Stimulated activated CD8-positive, alpha-beta memory T cell treated with anti-CD3 and anti-CD28 coated beads, Interleukin-15, amount 100 ng/mL, for 4 hours (primary cell): ENCODE measurements at regions not wholly inside any gene's neighbourhood (a gene's known extent, or its start where the extent isn't known, plus 50 kb on each side); places are given as distances from the start of the nearest gene placed in this dataset.

Source experiments
- DNase-seq, 2 donors: peaks; one replicate each; pipeline ENCODE4 v3.0.0-alpha.2; 2020; ENCODE audit warnings: low read depth in 2 of 2

- no peak for DNase-seq
Observed at GRCh38 chr15:85941186-85941855, 138.3 kb upstream of the AGBL1 start.

- DNase-seq = no peak
Observed at GRCh38 chr15:85942632-85943031, 137.0 kb upstream of the AGBL1 start.

- DNase-seq = no peak
Observed at GRCh38 chr15:85943151-85943550, 136.5 kb upstream of the AGBL1 start.

DNA sequence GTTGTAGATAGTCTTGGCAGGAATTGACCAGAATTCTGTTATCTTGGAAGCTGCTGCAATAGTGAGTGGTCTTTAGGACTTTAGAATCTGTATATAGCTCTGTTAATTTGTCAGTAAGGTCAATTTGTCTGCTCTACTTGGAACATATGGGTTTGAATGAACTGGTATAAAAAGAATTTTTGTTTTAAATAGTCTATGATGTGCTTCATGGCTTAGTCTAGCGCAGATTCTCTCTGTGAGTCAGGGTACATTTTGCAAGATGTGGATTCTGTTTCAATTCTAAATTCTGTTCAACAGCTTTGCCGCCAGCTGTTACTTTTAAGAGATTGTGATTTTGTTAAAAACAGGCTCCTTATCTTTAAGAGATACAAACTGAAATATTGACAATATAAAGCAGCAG is 135.9 kb upstream of the AGBL1 start:
- DNase-seq = no peak

- DNase-seq = no peak
Observed at GRCh38 chr15:85947021-85947420, 132.7 kb upstream of the AGBL1 start.

- no peak for DNase-seq
Observed at GRCh38 chr15:85947936-85948335, 131.7 kb upstream of the AGBL1 start.

DNA sequence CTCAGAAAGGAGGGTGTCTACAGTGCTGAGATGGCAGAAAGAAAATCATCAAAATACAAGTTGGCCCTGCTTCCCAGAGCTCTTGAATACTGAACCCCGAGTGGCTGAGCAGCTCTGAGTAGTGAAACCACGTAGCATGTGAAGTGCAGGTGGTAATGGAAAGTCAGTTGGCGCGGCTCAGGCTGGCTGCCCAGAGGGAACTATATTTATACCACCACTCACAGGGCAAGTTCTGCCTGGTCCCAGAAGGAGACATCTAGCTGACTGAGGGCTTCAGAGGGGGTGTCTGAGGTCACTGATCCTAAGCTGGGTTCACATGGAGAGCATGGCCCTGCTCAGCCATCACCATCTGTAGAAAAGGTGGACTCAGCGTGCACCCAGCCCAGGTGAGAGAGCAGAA is 129.6 kb upstream of the AGBL1 start:
- no peak for DNase-seq

GRCh38 chr15:85954586-85954985 is 125.1 kb upstream of the AGBL1 start:
- DNase-seq = no peak

GRCh38 chr15:85955501-85956391 is 123.9 kb upstream of the AGBL1 start:
- DNase-seq = no peak

GRCh38 chr15:85956532-85957275 is 123.0 kb upstream of the AGBL1 start:
- DNase-seq = no peak

DNA sequence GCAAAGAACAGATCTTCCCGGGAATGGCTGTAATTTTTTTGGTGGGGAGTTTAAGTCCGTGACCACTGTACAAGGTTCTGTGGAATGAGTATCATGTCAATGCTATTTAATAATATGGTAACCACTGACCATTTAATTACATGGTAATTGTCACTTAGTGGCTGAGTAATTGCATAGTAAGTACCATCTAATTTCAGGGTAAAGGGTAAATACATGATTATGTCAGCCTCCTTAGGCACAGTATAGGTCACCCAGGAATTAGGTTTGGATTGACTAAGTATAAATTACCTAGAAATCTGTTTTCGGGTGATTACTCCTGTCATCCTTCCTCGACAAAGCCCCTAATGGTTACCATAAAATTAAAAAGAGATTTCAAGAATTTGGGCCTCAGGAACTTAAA is 120.1 kb upstream of the AGBL1 start:
- DNase-seq = no peak

DNA sequence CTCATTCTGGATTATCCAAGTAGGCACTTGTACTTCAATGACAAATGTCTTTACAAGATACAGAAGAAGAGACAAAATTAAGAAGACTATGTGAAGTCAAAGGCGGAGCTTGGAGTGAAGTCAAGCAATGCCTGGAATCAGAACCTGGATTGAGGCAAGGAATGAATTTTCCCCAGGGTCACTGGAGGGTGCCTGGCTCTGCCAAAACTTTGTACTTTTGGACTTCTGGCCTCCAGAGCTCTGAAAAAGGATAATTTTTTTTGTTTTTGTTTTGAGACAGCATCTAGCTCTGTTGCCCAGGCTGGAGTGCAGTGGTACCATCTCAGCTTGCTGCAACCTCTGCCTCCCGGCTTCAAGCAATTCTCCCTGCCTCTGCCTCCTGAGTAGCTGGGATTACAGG is 119.3 kb upstream of the AGBL1 start:
- no peak for DNase-seq

- DNase-seq = no peak
Observed at GRCh38 chr15:85961821-85962220, 117.8 kb upstream of the AGBL1 start.

GRCh38 chr15:85963262-85963760 is 116.4 kb upstream of the AGBL1 start:
- no peak for DNase-seq

- no peak for DNase-seq
Observed at GRCh38 chr15:85964471-85964870, 115.2 kb upstream of the AGBL1 start.

DNA sequence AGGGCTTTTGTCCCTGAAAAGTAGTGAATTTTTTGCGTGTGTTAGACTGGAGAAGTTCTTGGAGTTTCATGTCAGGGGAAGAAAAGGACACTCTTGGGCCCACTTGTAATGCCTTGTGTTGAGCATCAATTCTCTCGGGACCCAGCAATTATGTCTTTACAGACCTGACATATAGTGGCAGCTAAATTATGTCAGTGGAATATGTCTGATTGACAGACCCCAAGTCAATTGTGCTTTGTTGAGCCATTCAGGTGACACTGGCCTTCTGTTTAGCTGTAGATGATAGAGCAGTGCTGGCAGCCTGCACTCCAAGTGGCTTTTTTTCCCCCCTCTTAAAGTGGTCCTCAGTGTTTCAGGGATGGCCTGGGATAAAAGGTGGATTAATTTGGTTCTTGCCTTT is 112.1 kb upstream of the AGBL1 start:
- no peak for DNase-seq

DNA sequence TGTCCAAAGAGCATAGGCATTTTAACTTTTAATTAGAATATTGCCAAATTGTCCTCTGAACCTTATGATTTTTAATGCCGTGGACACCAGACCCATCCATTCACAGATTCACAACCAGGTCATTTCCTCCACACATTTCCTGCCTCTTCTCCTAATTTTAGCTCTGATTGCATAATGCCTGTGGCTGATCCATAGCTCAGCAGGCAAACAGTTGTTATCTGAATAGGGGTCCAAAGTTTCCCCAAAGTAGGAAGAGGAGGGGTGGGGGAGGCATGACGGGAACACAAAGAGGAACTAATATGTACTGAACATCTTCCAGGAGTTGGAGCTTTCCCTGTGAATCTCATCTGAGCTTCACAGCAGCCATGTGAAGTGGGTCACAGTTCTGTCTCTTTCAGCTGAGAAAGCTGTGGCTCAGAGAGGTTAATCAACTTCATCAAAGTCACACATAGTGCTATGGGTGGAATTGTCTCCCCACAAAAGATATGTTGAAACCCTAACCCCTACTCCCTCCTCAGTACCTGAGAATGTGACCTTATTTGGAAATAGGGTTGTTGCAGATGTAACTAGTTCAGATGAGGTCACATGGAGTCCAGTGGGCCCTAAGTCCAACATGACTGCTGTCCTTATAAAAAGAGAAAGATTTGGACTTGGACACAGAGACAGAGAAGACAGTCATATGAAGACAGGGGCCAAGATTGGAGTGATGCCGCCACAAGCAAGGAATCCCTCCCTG is 106.7 kb upstream of the AGBL1 start:
- no peak for DNase-seq

GRCh38 chr15:85973584-85974347 is 105.9 kb upstream of the AGBL1 start:
- no peak for DNase-seq

DNA sequence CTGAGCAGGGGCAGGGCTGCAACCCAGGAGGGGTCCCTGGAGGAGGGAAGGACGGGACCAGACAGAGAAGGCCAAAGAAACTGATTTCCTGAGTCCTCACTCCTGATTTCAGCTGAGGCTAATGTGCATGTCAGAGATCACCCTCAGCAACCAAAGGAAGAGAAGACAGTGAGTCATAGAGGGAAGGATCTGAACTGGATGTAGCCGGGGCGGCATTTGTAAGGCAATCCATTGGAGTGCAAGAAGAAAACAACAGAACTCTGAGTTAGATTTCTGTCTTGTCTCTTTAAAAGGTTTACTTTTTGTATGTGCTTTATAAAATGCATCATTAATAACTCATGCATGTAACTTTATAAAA is 105.3 kb upstream of the AGBL1 start:
- no peak for DNase-seq

- no peak for DNase-seq
Observed at GRCh38 chr15:85974742-85975141, 104.9 kb upstream of the AGBL1 start.

DNA sequence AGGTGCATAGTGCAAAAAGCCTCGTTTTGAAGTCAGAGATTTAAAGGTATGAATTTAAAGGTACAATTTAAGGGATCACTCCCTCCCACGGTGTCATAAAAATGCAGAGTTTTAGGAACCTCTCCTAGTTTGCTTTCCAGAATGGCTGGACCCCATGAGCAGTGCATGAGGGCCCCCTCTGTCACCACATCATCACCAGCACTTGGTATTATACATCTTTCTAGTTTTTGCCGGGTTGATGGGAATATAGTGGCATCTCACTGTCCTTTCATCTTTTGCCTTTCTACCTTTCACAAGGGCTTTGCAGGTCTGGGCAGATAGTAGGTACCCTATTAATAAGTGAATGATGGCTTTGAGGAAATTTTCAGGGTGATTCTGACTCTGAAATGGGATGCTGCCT is 103.6 kb upstream of the AGBL1 start:
- DNase-seq = no peak
